ENCODE measurements at regions not wholly inside any gene's neighbourhood (a gene's known extent, or its start where the extent isn't known, plus 50 kb on each side); places are given as distances from the start of the nearest gene placed in this dataset.
"Not testable (repeated sequence)": the region's sequence is repeated elsewhere in the genome, so short reads cannot be mapped to it uniquely, and the experiment has no call there.

DNA sequence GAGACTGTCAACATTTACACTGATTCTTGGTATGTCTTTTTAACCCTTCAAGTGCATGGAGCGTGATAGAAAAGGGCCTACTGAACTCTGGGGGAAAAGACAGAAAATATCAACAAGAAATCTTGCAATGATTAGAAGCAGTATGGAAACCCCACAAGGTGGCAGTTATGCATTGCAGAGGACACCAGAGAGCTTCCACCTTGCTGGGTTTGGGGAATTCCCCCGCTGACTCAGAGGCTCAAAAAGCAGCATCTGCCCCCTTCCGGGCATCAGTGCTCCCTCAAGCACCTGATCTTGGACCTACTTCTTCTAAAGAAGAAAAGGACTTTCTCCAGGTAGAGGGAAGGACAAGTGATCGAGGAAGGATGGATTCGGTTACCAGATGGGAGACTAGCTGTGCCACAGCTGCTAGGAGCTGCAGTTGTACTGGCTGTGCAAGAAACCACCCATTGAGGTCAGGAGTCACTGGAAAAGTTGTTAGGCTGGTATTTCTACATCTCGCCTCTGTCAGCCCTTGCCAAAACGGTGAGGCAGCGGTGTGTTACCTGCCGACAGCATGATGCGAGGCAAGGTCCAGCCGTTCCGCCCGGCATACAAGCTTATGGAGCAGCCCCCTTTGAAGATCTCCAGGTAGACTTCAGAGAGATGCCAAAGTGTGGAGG, 102.8 kb upstream of the OSBPL11 start:
- H3K27me3 ChIP-seq (ENCODE audit: insufficient read depth, low read length); DNase-seq (ENCODE audit: low read depth, low spot score); H3K9me2 ChIP-seq (ENCODE audit: insufficient read depth); H3K4me3 ChIP-seq (replicated peaks in 1 of 2; ENCODE audit: low read depth in 1 of 2, low read length in 2 of 2); H3K4me1 ChIP-seq (ENCODE audit: control insufficient read depth in 1 of 2, insufficient read depth in 2 of 2, low read length in 2 of 2); CTCF ChIA-PET; H3K9ac ChIP-seq (ENCODE audit: low read length); intact Hi-C loops (cut with micrococcal nuclease); H2AFZ ChIP-seq (ENCODE audit: low read depth, low read length, poor library complexity, severe bottlenecking); H3K79me2 ChIP-seq (ENCODE audit: insufficient read depth, low read length); H3K4me2 ChIP-seq (ENCODE audit: low read length); ATAC-seq; POLR2A ChIA-PET; H4K20me1 ChIP-seq (ENCODE audit: insufficient read depth); BruUV-seq (replicated peaks); RAD21 ChIA-PET (ENCODE audit: low non-redundant PET in 1 of 2, low total read pairs in 2 of 2, uncharacterized antibody in 2 of 2, unreplicated experiment in 2 of 2); H3K36me3 ChIP-seq (ENCODE audit: control insufficient read depth in 1 of 2, insufficient read depth in 2 of 2, low read length in 2 of 2); H3K9me3 ChIP-seq (ENCODE audit: control insufficient read depth in 1 of 2, insufficient read depth in 1 of 2, low read depth in 1 of 2, low read length in 2 of 2); H3K27ac ChIP-seq (ENCODE audit: low read depth, low read length): not testable (repeated sequence)
- TF ChIP-seq RAD21 (IDR thresholded peaks at IDR 0.05; ENCODE audit: low read depth) = 0 out of 2 replicates have a peak, but pooled peaks have one; percentile 7

GRCh38 chr3:125715651-125716050, 120.4 kb upstream of the OSBPL11 start:
- no peaks in the 10 kb centered on the region for H3K9me3 ChIP-seq (ENCODE audit: control insufficient read depth in 1 of 2, insufficient read depth in 1 of 2, low read depth in 1 of 2, low read length in 2 of 2)
- intact Hi-C loops (cut with micrococcal nuclease) = no loop called here
- H2AFZ ChIP-seq (ENCODE audit: low read depth, low read length, poor library complexity, severe bottlenecking) = no peak overlapping the region
- no peaks in the 10 kb centered on the region for H4K20me1 ChIP-seq (ENCODE audit: insufficient read depth)
- no peak overlapping the region for H3K4me2 ChIP-seq (ENCODE audit: low read length)
- no peak for ATAC-seq
- H3K9me2 ChIP-seq (ENCODE audit: insufficient read depth) = no peaks in the 10 kb centered on the region
- no TSS peak for BruUV-seq (replicated peaks)
- H3K27me3 ChIP-seq (ENCODE audit: insufficient read depth, low read length) = no peaks in the 10 kb centered on the region
- H3K4me1 ChIP-seq (ENCODE audit: control insufficient read depth in 1 of 2, insufficient read depth in 2 of 2, low read length in 2 of 2) = no peaks in the 10 kb centered on the region
- H3K27ac ChIP-seq (ENCODE audit: low read depth, low read length) = no peak overlapping the region
- ChIA-PET POLR2A (no interaction called here), RAD21 (ENCODE audit: low non-redundant PET in 1 of 2, low total read pairs in 2 of 2, uncharacterized antibody in 2 of 2, unreplicated experiment in 2 of 2) (no interaction called here), CTCF (no interaction called here)
- no peak overlapping the region for H3K4me3 ChIP-seq (replicated peaks in 1 of 2; ENCODE audit: low read depth in 1 of 2, low read length in 2 of 2)
- no peak overlapping the region for H3K9ac ChIP-seq (ENCODE audit: low read length)
- no peaks in the 10 kb centered on the region for H3K79me2 ChIP-seq (ENCODE audit: insufficient read depth, low read length)
- no peaks in the 10 kb centered on the region for H3K36me3 ChIP-seq (ENCODE audit: control insufficient read depth in 1 of 2, insufficient read depth in 2 of 2, low read length in 2 of 2)
- no peak for DNase-seq (ENCODE audit: low read depth, low spot score)
- TF ChIP-seq EZH2 (IDR thresholded peaks at IDR 0.05) = no peak
- no peak for TF ChIP-seq ELF1 (IDR thresholded peaks at IDR 0.05; ENCODE audit: borderline replicate concordance, low read depth)
- no peak for TF ChIP-seq ZNF274 (IDR thresholded peaks at IDR 0.05; ENCODE audit: low read depth, low read length)
- no peak for TF ChIP-seq SP1 (IDR thresholded peaks at IDR 0.05; ENCODE audit: low read depth)
- no peak for TF ChIP-seq CTCF (IDR thresholded peaks at IDR 0.05 in 2 of 3, conservative IDR thresholded peaks at IDR 0.05 in 1 of 3; ENCODE audit: borderline replicate concordance in 1 of 3, insufficient read depth in 1 of 3, low read depth in 2 of 3, low read length in 2 of 3)
- TF ChIP-seq, protein P1, sequence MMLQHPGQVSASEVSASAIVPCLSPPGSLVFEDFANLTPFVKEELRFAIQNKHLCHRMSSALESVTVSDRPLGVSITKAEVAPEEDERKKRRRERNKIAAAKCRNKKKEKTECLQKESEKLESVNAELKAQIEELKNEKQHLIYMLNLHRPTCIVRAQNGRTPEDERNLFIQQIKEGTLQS (IDR thresholded peaks at IDR 0.05) = no peak
- TF ChIP-seq SRF (IDR thresholded peaks at IDR 0.05; ENCODE audit: low read depth) = no peak
- TF ChIP-seq, protein P2, sequence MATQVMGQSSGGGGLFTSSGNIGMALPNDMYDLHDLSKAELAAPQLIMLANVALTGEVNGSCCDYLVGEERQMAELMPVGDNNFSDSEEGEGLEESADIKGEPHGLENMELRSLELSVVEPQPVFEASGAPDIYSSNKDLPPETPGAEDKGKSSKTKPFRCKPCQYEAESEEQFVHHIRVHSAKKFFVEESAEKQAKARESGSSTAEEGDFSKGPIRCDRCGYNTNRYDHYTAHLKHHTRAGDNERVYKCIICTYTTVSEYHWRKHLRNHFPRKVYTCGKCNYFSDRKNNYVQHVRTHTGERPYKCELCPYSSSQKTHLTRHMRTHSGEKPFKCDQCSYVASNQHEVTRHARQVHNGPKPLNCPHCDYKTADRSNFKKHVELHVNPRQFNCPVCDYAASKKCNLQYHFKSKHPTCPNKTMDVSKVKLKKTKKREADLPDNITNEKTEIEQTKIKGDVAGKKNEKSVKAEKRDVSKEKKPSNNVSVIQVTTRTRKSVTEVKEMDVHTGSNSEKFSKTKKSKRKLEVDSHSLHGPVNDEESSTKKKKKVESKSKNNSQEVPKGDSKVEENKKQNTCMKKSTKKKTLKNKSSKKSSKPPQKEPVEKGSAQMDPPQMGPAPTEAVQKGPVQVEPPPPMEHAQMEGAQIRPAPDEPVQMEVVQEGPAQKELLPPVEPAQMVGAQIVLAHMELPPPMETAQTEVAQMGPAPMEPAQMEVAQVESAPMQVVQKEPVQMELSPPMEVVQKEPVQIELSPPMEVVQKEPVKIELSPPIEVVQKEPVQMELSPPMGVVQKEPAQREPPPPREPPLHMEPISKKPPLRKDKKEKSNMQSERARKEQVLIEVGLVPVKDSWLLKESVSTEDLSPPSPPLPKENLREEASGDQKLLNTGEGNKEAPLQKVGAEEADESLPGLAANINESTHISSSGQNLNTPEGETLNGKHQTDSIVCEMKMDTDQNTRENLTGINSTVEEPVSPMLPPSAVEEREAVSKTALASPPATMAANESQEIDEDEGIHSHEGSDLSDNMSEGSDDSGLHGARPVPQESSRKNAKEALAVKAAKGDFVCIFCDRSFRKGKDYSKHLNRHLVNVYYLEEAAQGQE (IDR thresholded peaks at IDR 0.05; ENCODE audit: low read depth) = no peak
- no peak for TF ChIP-seq FOSL1 (IDR thresholded peaks at IDR 0.05; ENCODE audit: low read depth)
- TF ChIP-seq POLR2AphosphoS5 (IDR thresholded peaks at IDR 0.05; ENCODE audit: low read depth, low read length) = no peak
- no peak for TF ChIP-seq CBX3 (IDR thresholded peaks at IDR 0.05; ENCODE audit: low read depth)
- no peak for TF ChIP-seq YY1 (IDR thresholded peaks at IDR 0.05; ENCODE audit: extremely low read depth, insufficient replicate concordance, low read depth, low read length)
